ENCODE measurements at regions not wholly inside any gene's neighbourhood (a gene's known extent, or its start where the extent isn't known, plus 50 kb on each side); places are given as distances from the start of the nearest gene placed in this dataset.
"Not testable (repeated sequence)": the region's sequence is repeated elsewhere in the genome, so short reads cannot be mapped to it uniquely, and the experiment has no call there.

GRCh38 chr14:40216408-40216807 lies 784.2 kb upstream of the FBXO33 start:
- H3K27ac ChIP-seq; POLR2A ChIA-PET; ATAC-seq; FAIRE-seq; H3K4me1 ChIP-seq; DNase-seq (ENCODE audit: low read depth in 1 of 2, low spot score in 1 of 2); H3K9me3 ChIP-seq; CTCF ChIA-PET; H3K4me2 ChIP-seq; H3K4me3 ChIP-seq: not testable (repeated sequence)
- 43% methylated on average over 17 of the region's 18 CpGs for WGBS (ENCODE audit: missing lambda C conversion rate)

- Histone ChIP-seq H3K4me3 (no peak overlapping the region), H3K9me3 (no peaks in the 10 kb centered on the region), H3K4me2 (no peak overlapping the region), H3K4me1 (no peaks in the 10 kb centered on the region), H3K27ac (no peak overlapping the region)
- no peak for TF ChIP-seq RAD21 (conservative IDR thresholded peaks at IDR 0.05 in 1 of 2, IDR thresholded peaks at IDR 0.05 in 1 of 2)
- TF ChIP-seq CHD2 (IDR thresholded peaks at IDR 0.05; ENCODE audit: low read length, partially characterized antibody) = no peak
- no peak for TF ChIP-seq HDAC2 (IDR thresholded peaks at IDR 0.05)
- TF ChIP-seq NFE2L2 (conservative IDR thresholded peaks at IDR 0.05; ENCODE audit: low read length) = no peak
- TF ChIP-seq ZSCAN20 (CRISPR knock-in tag; IDR thresholded peaks at IDR 0.05) = no peak
- no peak for TF ChIP-seq BCL3 (IDR thresholded peaks at IDR 0.05)
- no peak for TF ChIP-seq ELK1 (IDR thresholded peaks at IDR 0.05; ENCODE audit: low read depth, low read length)
- no peak for TF ChIP-seq USF2 (IDR thresholded peaks at IDR 0.05)
- TF ChIP-seq TFCP2L1 (CRISPR knock-in tag; IDR thresholded peaks at IDR 0.05) = no peak
- TF ChIP-seq MAZ (IDR thresholded peaks at IDR 0.05; ENCODE audit: borderline replicate concordance, low read depth, low read length) = no peak
- TF ChIP-seq NR3C1 (IDR thresholded peaks at IDR 0.05) = no peak
- no peak for TF ChIP-seq CBX2 (IDR thresholded peaks at IDR 0.05; ENCODE audit: borderline replicate concordance, low read depth)
- ChIA-PET POLR2A (no interaction called here), CTCF (no interaction called here)
- DNase-seq (ENCODE audit: low read depth in 1 of 2, low spot score in 1 of 2) = no peak
- ATAC-seq = no peak
- no peak for FAIRE-seq
Measured at GRCh38 chr14:40213701-40214100, 781.5 kb upstream of the FBXO33 start.

- no peak overlapping the region for H3K4me2 ChIP-seq
- ChIA-PET POLR2A (no interaction called here), CTCF (no interaction called here)
- TF ChIP-seq EP300 (IDR thresholded peaks at IDR 0.05) (no peak), POLR2AphosphoS2 (conservative IDR thresholded peaks at IDR 0.05; ENCODE audit: low read length) (no peak), EHF (CRISPR knock-in tag; IDR thresholded peaks at IDR 0.05) (no peak), RARB (CRISPR knock-in tag; IDR thresholded peaks at IDR 0.05) (no peak), CTCF (IDR thresholded peaks at IDR 0.05) (no peak), FOSL2 (IDR thresholded peaks at IDR 0.05) (no peak), FOSL2 (CRISPR knock-in tag; IDR thresholded peaks at IDR 0.05) (no peak), HOXB5 (CRISPR knock-in tag; IDR thresholded peaks at IDR 0.05) (no peak), ZC3H11A (IDR thresholded peaks at IDR 0.05) (no peak), NFE2L2 (conservative IDR thresholded peaks at IDR 0.05; ENCODE audit: low read length) (no peak), ZFP36 (IDR thresholded peaks at IDR 0.05; ENCODE audit: borderline replicate concordance, partially characterized antibody) (no peak), E2F6 (IDR thresholded peaks at IDR 0.05; ENCODE audit: borderline replicate concordance, low read depth) (no peak), MYC (IDR thresholded peaks at IDR 0.05; ENCODE audit: borderline replicate concordance, low read length) (no peak)
- H3K4me3 ChIP-seq = no peak overlapping the region
- no peak overlapping the region for H3K27ac ChIP-seq
- H3K9me3 ChIP-seq = peaks cover 3% of the 10 kb centered on the region; the same call in 2 of the 3 replicates
- FAIRE-seq (no peak), DNase-seq (ENCODE audit: low read depth in 1 of 2, low spot score in 1 of 2) (no peak), ATAC-seq (no peak)
- WGBS (ENCODE audit: missing lambda C conversion rate) = 2% methylated on average over 3 of the region's 11 CpGs
- no peaks in the 10 kb centered on the region for H3K4me1 ChIP-seq
Measured at GRCh38 chr14:40204441-40205175, 772.4 kb upstream of the FBXO33 start.

Measured in A549 (cell line).